ENCODE measurements at regions not wholly inside any gene's neighbourhood (a gene's known extent, or its start where the extent isn't known, plus 50 kb on each side); places are given as distances from the start of the nearest gene placed in this dataset.

DNA sequence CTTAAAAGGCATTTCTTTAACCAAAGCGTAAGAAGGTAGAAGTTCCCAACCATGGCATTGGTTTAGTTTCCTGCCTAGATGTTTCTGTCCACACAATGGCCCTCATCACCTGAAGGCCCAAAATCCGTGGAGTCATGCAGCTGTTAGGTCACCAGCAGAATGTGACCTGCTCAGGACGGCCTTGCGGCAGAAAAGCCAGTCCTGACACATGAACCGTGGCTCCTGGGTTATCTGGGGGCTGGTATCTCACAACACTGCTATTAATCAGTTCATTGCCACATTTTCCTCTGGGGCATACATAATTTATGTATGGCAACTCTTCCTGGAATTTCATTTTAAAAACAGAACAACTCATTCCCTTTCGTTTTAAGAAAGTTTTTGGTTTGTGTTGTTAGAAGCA is 278.4 kb downstream of the ATPSCKMT start:
- ATAC-seq, result no peak
- H3K27me3 Mint-ChIP-seq, result peaks cover 0 to 3% (median 0%) of the 10 kb centered on the region in 5 donors
- H3K4me1 Mint-ChIP-seq, result no peaks in the 10 kb centered on the region
- no peak overlapping the region for H3K4me3 Mint-ChIP-seq
- no peak overlapping the region for H3K27ac Mint-ChIP-seq
- H3K4me1 ChIP-seq (ENCODE audit: control insufficient read depth in 2 of 2, insufficient read depth in 2 of 2, low read length in 2 of 2), result no peaks in the 10 kb centered on the region
- intact Hi-C loops (cut with micrococcal nuclease), result no loop called here
- no peak for DNase-seq
- no peaks in the 10 kb centered on the region for H3K27me3 ChIP-seq (ENCODE audit: control insufficient read depth in 2 of 2, insufficient read depth in 2 of 2, low read length in 2 of 2)
- H3K9me3 Mint-ChIP-seq, result peaks cover 0 to 36% (median 14%) of the 10 kb centered on the region in 11 donors
- no peaks in the 10 kb centered on the region for H3K9me3 ChIP-seq (ENCODE audit: control insufficient read depth in 2 of 3, low read length in 3 of 3)
- POLR2A ChIA-PET, result no interaction called here
- H3K36me3 Mint-ChIP-seq, result no peaks in the 10 kb centered on the region
- CTCF ChIA-PET, result no interaction called here
- H3K36me3 ChIP-seq (ENCODE audit: control insufficient read depth in 2 of 3, insufficient read depth in 3 of 3, low read length in 3 of 3), result no peaks in the 10 kb centered on the region
- no peak overlapping the region for H3K27ac ChIP-seq (ENCODE audit: low read depth, low read length)
- H3K4me3 ChIP-seq (ENCODE audit: low read length), result no peak overlapping the region

DNA sequence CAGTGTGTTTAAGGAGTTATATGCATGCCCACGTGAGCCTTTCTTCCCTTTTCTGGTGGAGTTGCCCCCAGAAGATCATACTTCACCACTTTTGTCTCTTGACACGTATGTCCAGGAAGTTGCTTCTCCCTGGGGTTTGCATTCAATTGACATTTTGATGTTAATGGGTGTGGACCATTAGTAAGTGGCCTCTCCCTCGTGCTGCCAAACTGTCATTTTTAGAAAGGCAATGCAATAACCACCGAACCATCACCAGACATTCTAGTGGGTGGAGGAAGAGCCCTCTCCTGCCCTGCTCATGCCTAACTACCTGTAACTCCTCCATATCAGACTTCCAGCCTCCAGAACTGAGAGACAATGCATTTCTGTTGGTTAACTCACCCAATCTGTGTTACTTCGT is 290.8 kb downstream of the ATPSCKMT start:
- no peaks in the 10 kb centered on the region for H3K4me1 ChIP-seq (ENCODE audit: control insufficient read depth in 2 of 2, insufficient read depth in 2 of 2, low read length in 2 of 2)
- intact Hi-C loops (cut with micrococcal nuclease), result no loop called here
- H3K36me3 Mint-ChIP-seq, result no peaks in the 10 kb centered on the region
- DNase-seq, result no peak
- H3K4me3 ChIP-seq (ENCODE audit: low read length), result no peak overlapping the region
- no peak overlapping the region for H3K27ac Mint-ChIP-seq
- no peak overlapping the region for H3K4me3 Mint-ChIP-seq
- H3K36me3 ChIP-seq (ENCODE audit: control insufficient read depth in 2 of 3, insufficient read depth in 3 of 3, low read length in 3 of 3), result no peaks in the 10 kb centered on the region
- peaks cover 0 to 10% (median 5%) of the 10 kb centered on the region in 11 donors for H3K9me3 Mint-ChIP-seq
- H3K4me1 Mint-ChIP-seq, result no peaks in the 10 kb centered on the region
- peaks cover 0 to 10% (median 0%) of the 10 kb centered on the region in 5 donors for H3K27me3 Mint-ChIP-seq
- POLR2A ChIA-PET, result no interaction called here
- H3K27ac ChIP-seq (ENCODE audit: low read depth, low read length), result no peak overlapping the region
- H3K9me3 ChIP-seq (ENCODE audit: control insufficient read depth in 2 of 3, low read length in 3 of 3), result no peaks in the 10 kb centered on the region
- H3K27me3 ChIP-seq (ENCODE audit: control insufficient read depth in 2 of 2, insufficient read depth in 2 of 2, low read length in 2 of 2), result no peaks in the 10 kb centered on the region
- ATAC-seq, result no peak
- CTCF ChIA-PET, result no interaction called here

DNA sequence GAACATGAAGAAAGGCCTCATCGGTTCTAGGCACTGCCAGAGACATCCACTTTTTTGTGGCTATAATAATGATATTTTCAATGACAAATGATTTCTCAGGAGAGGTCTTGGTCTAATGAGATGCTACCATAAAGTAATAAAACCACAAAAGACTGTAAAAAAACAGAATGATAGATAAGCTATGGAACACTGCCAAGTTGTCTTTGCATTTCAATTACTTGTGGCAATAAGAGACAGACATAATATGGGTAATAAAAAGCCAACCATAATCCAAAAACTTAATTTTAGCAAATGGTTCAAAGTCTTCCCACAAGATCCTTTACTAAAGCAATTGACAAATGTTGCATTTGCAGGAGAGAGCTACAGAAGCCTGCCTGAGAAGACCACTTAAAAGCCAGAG is 292.5 kb downstream of the ATPSCKMT start:
- POLR2A ChIA-PET, result no interaction called here
- peaks cover 0 to 9% (median 3%) of the 10 kb centered on the region in 11 donors for H3K9me3 Mint-ChIP-seq
- H3K27ac Mint-ChIP-seq, result no peak overlapping the region
- no peaks in the 10 kb centered on the region for H3K4me1 Mint-ChIP-seq
- Histone ChIP-seq H3K4me1 (ENCODE audit: control insufficient read depth in 2 of 2, insufficient read depth in 2 of 2, low read length in 2 of 2) (no peaks in the 10 kb centered on the region), H3K9me3 (ENCODE audit: control insufficient read depth in 2 of 3, low read length in 3 of 3) (no peaks in the 10 kb centered on the region), H3K27ac (ENCODE audit: low read depth, low read length) (no peak overlapping the region), H3K4me3 (ENCODE audit: low read length) (no peak overlapping the region), H3K36me3 (ENCODE audit: control insufficient read depth in 2 of 3, insufficient read depth in 3 of 3, low read length in 3 of 3) (no peaks in the 10 kb centered on the region), H3K27me3 (ENCODE audit: control insufficient read depth in 2 of 2, insufficient read depth in 2 of 2, low read length in 2 of 2) (no peaks in the 10 kb centered on the region)
- ATAC-seq (no peak), DNase-seq (no peak)
- no peaks in the 10 kb centered on the region for H3K36me3 Mint-ChIP-seq
- CTCF ChIA-PET, result no interaction called here
- intact Hi-C loops (cut with micrococcal nuclease), result no loop called here
- H3K27me3 Mint-ChIP-seq, result peaks cover 0 to 4% (median 0%) of the 10 kb centered on the region in 5 donors
- H3K4me3 Mint-ChIP-seq, result no peak overlapping the region

DNA sequence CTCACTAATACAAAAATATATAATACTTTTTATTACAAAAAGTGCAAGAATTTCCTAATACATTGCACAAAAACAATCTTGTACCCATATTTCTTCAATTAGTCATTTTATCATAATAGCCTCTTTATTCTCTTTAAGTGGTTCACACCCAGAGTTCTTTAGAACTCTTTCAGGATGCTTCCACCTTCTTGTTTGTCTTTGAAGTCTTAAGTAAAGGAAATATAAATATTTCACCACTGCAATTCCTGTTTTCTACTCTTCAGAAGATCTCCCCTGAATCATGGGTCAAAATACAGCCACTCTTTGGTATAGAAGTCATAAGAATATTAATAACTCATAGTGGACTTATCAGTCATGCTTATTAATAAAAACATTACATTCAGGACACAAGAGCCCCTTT is 293.0 kb downstream of the ATPSCKMT start:
- Histone ChIP-seq H3K27me3 (ENCODE audit: control insufficient read depth in 2 of 2, insufficient read depth in 2 of 2, low read length in 2 of 2) (no peaks in the 10 kb centered on the region), H3K4me1 (ENCODE audit: control insufficient read depth in 2 of 2, insufficient read depth in 2 of 2, low read length in 2 of 2) (no peaks in the 10 kb centered on the region), H3K27ac (ENCODE audit: low read depth, low read length) (no peak overlapping the region), H3K9me3 (ENCODE audit: control insufficient read depth in 2 of 3, low read length in 3 of 3) (no peaks in the 10 kb centered on the region), H3K36me3 (ENCODE audit: control insufficient read depth in 2 of 3, insufficient read depth in 3 of 3, low read length in 3 of 3) (no peaks in the 10 kb centered on the region), H3K4me3 (ENCODE audit: low read length) (no peak overlapping the region)
- Mint-ChIP-seq H3K27ac (no peak overlapping the region), H3K27me3 (peaks cover 0 to 4% (median 0%) of the 10 kb centered on the region in 5 donors), H3K36me3 (no peaks in the 10 kb centered on the region), H3K4me3 (no peak overlapping the region), H3K9me3 (peaks cover 0 to 9% (median 3%) of the 10 kb centered on the region in 11 donors), H3K4me1 (no peaks in the 10 kb centered on the region)
- CTCF ChIA-PET, result no interaction called here
- intact Hi-C loops (cut with micrococcal nuclease), result no loop called here
- ATAC-seq (no peak), DNase-seq (no peak)
- POLR2A ChIA-PET, result no interaction called here

DNA sequence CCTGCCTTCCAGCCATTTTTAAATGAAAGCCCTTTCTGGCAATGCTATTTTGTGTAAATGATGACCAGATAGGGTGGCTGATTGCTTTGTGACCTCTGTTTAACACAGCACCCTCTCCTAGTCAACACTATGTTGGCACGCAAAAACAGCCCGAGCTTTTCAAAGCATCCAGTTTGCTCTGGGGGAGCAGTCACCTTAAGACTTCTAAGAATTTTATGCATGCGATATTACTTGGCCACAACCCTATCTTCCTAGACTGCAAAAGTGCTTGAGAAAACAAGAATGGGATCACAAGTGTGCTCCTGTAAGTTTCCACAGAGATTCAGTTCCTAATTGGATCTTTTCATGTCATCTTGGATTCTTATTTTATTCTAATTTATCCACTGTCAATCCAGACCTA is 294.1 kb downstream of the ATPSCKMT start:
- intact Hi-C loops (cut with micrococcal nuclease), result no loop called here

GRCh38 chr5:9954869-9955268 is 294.8 kb downstream of the ATPSCKMT start:
- H3K36me3 Mint-ChIP-seq, result no peaks in the 10 kb centered on the region
- no peaks in the 10 kb centered on the region for H3K4me1 Mint-ChIP-seq
- DNase-seq (no peak), ATAC-seq (no peak)
- H3K9me3 Mint-ChIP-seq, result peaks cover 0 to 9% (median 3%) of the 10 kb centered on the region in 11 donors
- peaks cover 0 to 4% (median 0%) of the 10 kb centered on the region in 5 donors for H3K27me3 Mint-ChIP-seq
- no peak overlapping the region for H3K27ac ChIP-seq (ENCODE audit: low read depth, low read length)
- ChIA-PET POLR2A (no interaction called here), CTCF (no interaction called here)
- intact Hi-C loops (cut with micrococcal nuclease), result no loop called here
- H3K27me3 ChIP-seq (ENCODE audit: control insufficient read depth in 2 of 2, insufficient read depth in 2 of 2, low read length in 2 of 2), result no peaks in the 10 kb centered on the region
- H3K36me3 ChIP-seq (ENCODE audit: control insufficient read depth in 2 of 3, insufficient read depth in 3 of 3, low read length in 3 of 3), result no peaks in the 10 kb centered on the region
- no peaks in the 10 kb centered on the region for H3K9me3 ChIP-seq (ENCODE audit: control insufficient read depth in 2 of 3, low read length in 3 of 3)
- no peak overlapping the region for H3K27ac Mint-ChIP-seq
- H3K4me1 ChIP-seq (ENCODE audit: control insufficient read depth in 2 of 2, insufficient read depth in 2 of 2, low read length in 2 of 2), result no peaks in the 10 kb centered on the region
- H3K4me3 Mint-ChIP-seq, result no peak overlapping the region
- H3K4me3 ChIP-seq (ENCODE audit: low read length), result no peak overlapping the region

More for the DNA sequence above, 294.1 kb downstream of the ATPSCKMT start:
- H3K27me3 ChIP-seq (ENCODE audit: control insufficient read depth in 2 of 2, insufficient read depth in 2 of 2, low read length in 2 of 2), result no peaks in the 10 kb centered on the region
- DNase-seq (no peak), ATAC-seq (no peak)
- H3K36me3 Mint-ChIP-seq, result no peaks in the 10 kb centered on the region
- no peak overlapping the region for H3K27ac ChIP-seq (ENCODE audit: low read depth, low read length)
- no peak overlapping the region for H3K27ac Mint-ChIP-seq
- no peak overlapping the region for H3K4me3 Mint-ChIP-seq
- no peaks in the 10 kb centered on the region for H3K4me1 ChIP-seq (ENCODE audit: control insufficient read depth in 2 of 2, insufficient read depth in 2 of 2, low read length in 2 of 2)
- H3K4me3 ChIP-seq (ENCODE audit: low read length), result no peak overlapping the region
- POLR2A ChIA-PET, result no interaction called here
- CTCF ChIA-PET, result no interaction called here
- H3K9me3 ChIP-seq (ENCODE audit: control insufficient read depth in 2 of 3, low read length in 3 of 3), result no peaks in the 10 kb centered on the region
- H3K4me1 Mint-ChIP-seq, result no peaks in the 10 kb centered on the region
- peaks cover 0 to 9% (median 3%) of the 10 kb centered on the region in 11 donors for H3K9me3 Mint-ChIP-seq
- peaks cover 0 to 4% (median 0%) of the 10 kb centered on the region in 5 donors for H3K27me3 Mint-ChIP-seq
- no peaks in the 10 kb centered on the region for H3K36me3 ChIP-seq (ENCODE audit: control insufficient read depth in 2 of 3, insufficient read depth in 3 of 3, low read length in 3 of 3)

- Histone ChIP-seq H3K4me3 (ENCODE audit: low read length) (no peak overlapping the region), H3K9me3 (ENCODE audit: control insufficient read depth in 2 of 3, low read length in 3 of 3) (no peaks in the 10 kb centered on the region), H3K36me3 (ENCODE audit: control insufficient read depth in 2 of 3, insufficient read depth in 3 of 3, low read length in 3 of 3) (no peaks in the 10 kb centered on the region), H3K27me3 (ENCODE audit: control insufficient read depth in 2 of 2, insufficient read depth in 2 of 2, low read length in 2 of 2) (no peaks in the 10 kb centered on the region), H3K27ac (ENCODE audit: low read depth, low read length) (no peak overlapping the region), H3K4me1 (ENCODE audit: control insufficient read depth in 2 of 2, insufficient read depth in 2 of 2, low read length in 2 of 2) (no peaks in the 10 kb centered on the region)
- Mint-ChIP-seq H3K4me1 (peaks cover 0 to 2% (median 0%) of the 10 kb centered on the region in 7 donors), H3K27ac (no peak overlapping the region), H3K27me3 (peaks cover 0 to 6% (median 0%) of the 10 kb centered on the region in 5 donors), H3K9me3 (peaks cover 0 to 9% (median 5%) of the 10 kb centered on the region in 11 donors), H3K36me3 (peaks cover 0 to under 1% (median 0%) of the 10 kb centered on the region in 5 donors), H3K4me3 (no peak overlapping the region)
- DNase-seq (no peak), ATAC-seq (no peak)
- ChIA-PET CTCF (no interaction called here), POLR2A (no interaction called here)
- intact Hi-C loops (cut with micrococcal nuclease), result no loop called here
Observed at GRCh38 chr5:9953691-9954090, 296.0 kb downstream of the ATPSCKMT start.
